ENCODE measurements at regions not wholly inside any gene's neighbourhood (a gene's known extent, or its start where the extent isn't known, plus 50 kb on each side); places are given as distances from the start of the nearest gene placed in this dataset.

DNA sequence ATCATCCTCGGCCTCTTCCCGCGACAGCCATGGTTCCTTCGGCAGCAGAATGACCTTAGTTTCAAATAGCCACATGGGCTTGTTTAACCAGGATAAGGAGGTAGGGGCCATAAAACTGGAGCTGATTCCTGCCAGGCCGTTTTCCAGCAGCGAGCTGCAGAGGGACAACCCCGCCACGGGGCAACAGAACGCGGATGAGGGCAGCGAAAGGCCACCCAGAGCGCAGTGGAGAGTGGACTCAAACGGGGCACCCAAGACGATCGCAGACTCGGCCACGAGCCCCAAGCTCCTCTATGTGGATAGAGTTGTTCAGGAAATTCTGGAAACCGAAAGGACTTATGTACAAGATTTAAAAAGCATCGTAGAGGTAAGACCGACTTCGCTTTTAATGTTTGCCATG lies 131.8 kb upstream of the MTHFD1L start:
- 97% methylated on average over 21 of the region's 21 CpGs for WGBS (ENCODE audit: insufficient coverage)
- Histone ChIP-seq H3K4me3 (ENCODE audit: low read length) (no peak overlapping the region), H3K27ac (ENCODE audit: low read length) (no peak overlapping the region), H3K4me1 (ENCODE audit: control insufficient read depth, insufficient read depth, low read length) (no peaks in the 10 kb centered on the region), H3K36me3 (ENCODE audit: control insufficient read depth, insufficient read depth, low read length) (no peaks in the 10 kb centered on the region), H3K27me3 (ENCODE audit: control insufficient read depth, insufficient read depth, low read length) (no peaks in the 10 kb centered on the region), H3K9me3 (ENCODE audit: control insufficient read depth, insufficient read depth, low read length) (no peaks in the 10 kb centered on the region)
- H3K9me3 Mint-ChIP-seq = no peaks in the 10 kb centered on the region
- TF ChIP-seq, protein P1, sequence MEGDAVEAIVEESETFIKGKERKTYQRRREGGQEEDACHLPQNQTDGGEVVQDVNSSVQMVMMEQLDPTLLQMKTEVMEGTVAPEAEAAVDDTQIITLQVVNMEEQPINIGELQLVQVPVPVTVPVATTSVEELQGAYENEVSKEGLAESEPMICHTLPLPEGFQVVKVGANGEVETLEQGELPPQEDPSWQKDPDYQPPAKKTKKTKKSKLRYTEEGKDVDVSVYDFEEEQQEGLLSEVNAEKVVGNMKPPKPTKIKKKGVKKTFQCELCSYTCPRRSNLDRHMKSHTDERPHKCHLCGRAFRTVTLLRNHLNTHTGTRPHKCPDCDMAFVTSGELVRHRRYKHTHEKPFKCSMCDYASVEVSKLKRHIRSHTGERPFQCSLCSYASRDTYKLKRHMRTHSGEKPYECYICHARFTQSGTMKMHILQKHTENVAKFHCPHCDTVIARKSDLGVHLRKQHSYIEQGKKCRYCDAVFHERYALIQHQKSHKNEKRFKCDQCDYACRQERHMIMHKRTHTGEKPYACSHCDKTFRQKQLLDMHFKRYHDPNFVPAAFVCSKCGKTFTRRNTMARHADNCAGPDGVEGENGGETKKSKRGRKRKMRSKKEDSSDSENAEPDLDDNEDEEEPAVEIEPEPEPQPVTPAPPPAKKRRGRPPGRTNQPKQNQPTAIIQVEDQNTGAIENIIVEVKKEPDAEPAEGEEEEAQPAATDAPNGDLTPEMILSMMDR (IDR thresholded peaks at IDR 0.05) = no peak
- no peak overlapping the region for H3K4me3 Mint-ChIP-seq
- no peak for ATAC-seq
- intact Hi-C loops (cut with micrococcal nuclease) = no loop called here
- H3K4me1 Mint-ChIP-seq = no peaks in the 10 kb centered on the region
- no peak overlapping the region for H3K27ac Mint-ChIP-seq
- peaks cover 0 to 3% of the 10 kb centered on the region in 2 donors for H3K27me3 Mint-ChIP-seq (ENCODE audit: low read depth in 2 of 2)
- H3K36me3 Mint-ChIP-seq = no peaks in the 10 kb centered on the region
- no peak for DNase-seq

DNA sequence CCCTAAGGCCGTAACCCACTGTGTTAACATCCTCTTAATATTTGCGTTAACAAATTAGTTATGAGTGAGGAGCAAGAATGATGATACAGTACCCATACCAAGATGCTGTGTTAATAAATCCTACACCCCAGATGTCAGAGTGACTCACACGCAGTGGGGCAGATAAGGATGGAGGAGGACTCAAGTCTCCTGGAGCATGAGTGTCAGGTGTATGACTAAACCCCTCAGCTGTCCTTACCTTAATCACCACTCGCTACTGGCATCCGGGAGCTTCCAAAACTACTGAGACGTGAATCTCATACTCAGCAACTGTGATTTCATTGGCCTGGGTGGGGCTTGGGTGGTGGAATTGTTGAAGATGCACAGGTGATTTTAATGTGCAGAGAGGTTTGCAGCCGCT lies 131.3 kb upstream of the MTHFD1L start:
- TF ChIP-seq, protein P1 (IDR thresholded peaks at IDR 0.05) = no peak
- no peak overlapping the region for H3K4me3 Mint-ChIP-seq
- no peaks in the 10 kb centered on the region for H3K36me3 Mint-ChIP-seq

DNA sequence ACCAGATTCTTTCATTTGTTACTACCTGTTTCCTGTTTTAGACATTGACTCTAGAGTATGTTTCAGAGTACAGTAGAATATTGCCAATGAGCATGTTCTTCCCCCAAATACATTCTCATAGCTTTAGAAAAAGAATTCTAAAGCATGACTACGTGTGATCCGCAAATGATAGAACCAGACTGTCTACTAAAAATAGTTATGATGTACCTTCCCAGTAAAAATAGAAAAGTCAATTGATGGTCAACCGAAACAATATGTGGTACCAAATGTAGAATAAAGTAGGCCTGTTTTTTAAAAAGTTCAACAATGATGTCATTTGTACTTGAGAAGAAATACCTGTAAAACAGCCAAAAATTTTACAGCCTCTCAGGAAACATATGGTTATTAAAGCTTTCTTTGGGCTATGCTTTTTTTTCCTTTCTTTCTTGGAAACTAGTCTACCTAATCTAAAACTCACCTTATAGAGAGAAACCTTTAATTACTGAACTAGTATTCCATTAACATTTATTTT lies 130.1 kb upstream of the MTHFD1L start:
- H3K4me3 Mint-ChIP-seq = no peak overlapping the region
- no peaks in the 10 kb centered on the region for H3K4me1 Mint-ChIP-seq
- H3K27ac Mint-ChIP-seq = no peak overlapping the region
- intact Hi-C loops (cut with micrococcal nuclease) = no loop called here
- Histone ChIP-seq H3K9me3 (ENCODE audit: control insufficient read depth, insufficient read depth, low read length) (no peaks in the 10 kb centered on the region), H3K27me3 (ENCODE audit: control insufficient read depth, insufficient read depth, low read length) (no peaks in the 10 kb centered on the region), H3K27ac (ENCODE audit: low read length) (no peak overlapping the region), H3K36me3 (ENCODE audit: control insufficient read depth, insufficient read depth, low read length) (no peaks in the 10 kb centered on the region), H3K4me3 (ENCODE audit: low read length) (no peak overlapping the region), H3K4me1 (ENCODE audit: control insufficient read depth, insufficient read depth, low read length) (no peaks in the 10 kb centered on the region)
- ATAC-seq (no peak), DNase-seq (no peak)
- no peaks in the 10 kb centered on the region for H3K9me3 Mint-ChIP-seq
- no CpG with 5 or more reads among the region's 3 CpGs for WGBS (ENCODE audit: insufficient coverage)
- TF ChIP-seq, protein P1 (IDR thresholded peaks at IDR 0.05) = no peak
- no peaks in the 10 kb centered on the region for H3K36me3 Mint-ChIP-seq
- peaks cover 0 to 6% of the 10 kb centered on the region in 2 donors for H3K27me3 Mint-ChIP-seq (ENCODE audit: low read depth in 2 of 2)

More for the DNA sequence above, 131.3 kb upstream of the MTHFD1L start:
- no peak overlapping the region for H3K4me3 ChIP-seq (ENCODE audit: low read length)
- DNase-seq (no peak), ATAC-seq (no peak)
- no peaks in the 10 kb centered on the region for H3K27me3 ChIP-seq (ENCODE audit: control insufficient read depth, insufficient read depth, low read length)
- no peaks in the 10 kb centered on the region for H3K9me3 ChIP-seq (ENCODE audit: control insufficient read depth, insufficient read depth, low read length)
- H3K9me3 Mint-ChIP-seq = no peaks in the 10 kb centered on the region
- no peak overlapping the region for H3K27ac Mint-ChIP-seq
- 100% methylated on average over 4 of the region's 7 CpGs for WGBS (ENCODE audit: insufficient coverage)
- no peaks in the 10 kb centered on the region for H3K36me3 ChIP-seq (ENCODE audit: control insufficient read depth, insufficient read depth, low read length)
- H3K27me3 Mint-ChIP-seq (ENCODE audit: low read depth in 2 of 2) = peaks cover 0 to 3% of the 10 kb centered on the region in 2 donors
- no peaks in the 10 kb centered on the region for H3K4me1 Mint-ChIP-seq
- intact Hi-C loops (cut with micrococcal nuclease) = no loop called here
- H3K27ac ChIP-seq (ENCODE audit: low read length) = no peak overlapping the region
- H3K4me1 ChIP-seq (ENCODE audit: control insufficient read depth, insufficient read depth, low read length) = no peaks in the 10 kb centered on the region

DNA sequence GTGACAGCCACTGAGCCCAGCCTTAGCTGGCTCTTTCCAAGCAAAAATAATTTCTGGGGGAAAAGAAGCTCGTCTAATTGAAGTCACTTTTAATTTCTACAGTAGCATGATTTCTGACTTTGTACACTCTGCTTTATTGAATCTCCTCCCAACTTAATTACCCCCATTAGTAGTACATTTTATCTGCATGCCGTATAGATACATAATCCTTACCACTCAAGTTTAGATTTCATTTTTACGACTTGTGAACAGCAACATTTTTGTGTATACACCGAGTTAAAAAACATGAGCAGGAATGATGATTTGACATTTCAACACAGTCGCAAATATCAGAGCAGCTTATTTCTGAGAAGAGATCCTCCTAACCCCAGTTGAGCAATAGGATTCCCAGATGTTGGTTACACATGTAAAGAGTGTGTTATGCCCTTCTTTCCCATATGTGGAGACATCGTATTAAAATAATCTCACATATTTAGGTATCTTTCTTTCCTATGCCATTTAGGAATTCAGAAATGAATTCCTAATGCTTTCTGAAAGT lies 127.3 kb upstream of the MTHFD1L start:
- H3K4me3 ChIP-seq (ENCODE audit: low read length) = no peak overlapping the region
- Mint-ChIP-seq H3K4me1 (no peaks in the 10 kb centered on the region), H3K9me3 (no peaks in the 10 kb centered on the region), H3K4me3 (no peak overlapping the region), H3K36me3 (no peaks in the 10 kb centered on the region), H3K27ac (no peak overlapping the region), H3K27me3 (ENCODE audit: low read depth in 2 of 2) (peaks cover 5 to 6% of the 10 kb centered on the region in 2 donors)
- no peaks in the 10 kb centered on the region for H3K36me3 ChIP-seq (ENCODE audit: control insufficient read depth, insufficient read depth, low read length)
- DNase-seq = no peak
- no peak overlapping the region for H3K27ac ChIP-seq (ENCODE audit: low read length)
- WGBS (ENCODE audit: insufficient coverage) = 92% methylated on average over 6 of the region's 6 CpGs
- no peaks in the 10 kb centered on the region for H3K27me3 ChIP-seq (ENCODE audit: control insufficient read depth, insufficient read depth, low read length)
- no peaks in the 10 kb centered on the region for H3K4me1 ChIP-seq (ENCODE audit: control insufficient read depth, insufficient read depth, low read length)
- intact Hi-C loops (cut with micrococcal nuclease) = no loop called here
- TF ChIP-seq, protein P1 (IDR thresholded peaks at IDR 0.05) = no peak
- no peak for ATAC-seq
- no peaks in the 10 kb centered on the region for H3K9me3 ChIP-seq (ENCODE audit: control insufficient read depth, insufficient read depth, low read length)

All from natural killer cell (primary cell).